Kidney (tissue), 13 donors: ENCODE measurements at regions not wholly inside any gene's neighbourhood (a gene's known extent, or its start where the extent isn't known, plus 50 kb on each side); places are given as distances from the start of the nearest gene placed in this dataset.

Source experiments
- DNase-seq, 5 donors: peaks; one replicate each; pipeline ENCODE4 v3.0.0-alpha.2; 2013 to 2020
- FAIRE-seq: peaks from 2 replicates; lab custom pipeline; 2012; peaks lifted over from hg19 to GRCh38; lab: Jason Lieb, UNC
- H3K27ac ChIP-seq, 2 donors: one replicate each; pipeline ENCODE4 v1.7.0; 2013; ENCODE audit warnings: low read depth in 2 of 2, low read length in 2 of 2, inconsistent platforms in 1 of 2
- H3K27me3 ChIP-seq: one replicate; pipeline ENCODE4 v1.7.1; 2013; ENCODE audit warnings: low read length, inconsistent platforms; ENCODE audit not compliant: control insufficient read depth, insufficient read depth
- H3K36me3 ChIP-seq, 3 donors: one replicate each; pipeline versions ENCODE4 v1.7.0 to v1.7.1; 2013; ENCODE audit warnings: low read length in 3 of 3, control low read depth in 1 of 3, inconsistent platforms in 1 of 3; ENCODE audit not compliant: insufficient read depth in 3 of 3, control insufficient read depth in 2 of 3
- H3K4me1 ChIP-seq, 3 donors: one replicate each; pipeline versions ENCODE4 v1.7.0 to v1.7.1; 2013; ENCODE audit warnings: low read length in 3 of 3, inconsistent platforms in 1 of 3, low read depth in 1 of 3; ENCODE audit not compliant: control insufficient read depth in 2 of 3, insufficient read depth in 2 of 3
- H3K4me3 ChIP-seq, 3 donors: one replicate each; pipeline versions ENCODE4 v1.7.0 to v1.8.1; 2013; ENCODE audit warnings: low read length in 3 of 3, control low read depth in 1 of 3, inconsistent platforms in 1 of 3
- H3K9ac ChIP-seq, 3 donors: one replicate each; pipeline versions ENCODE4 v1.7.0 to v1.7.1; 2013; ENCODE audit warnings: low read length in 3 of 3, control low read depth in 1 of 3, inconsistent platforms in 1 of 3
- H3K9me3 ChIP-seq, 3 donors: one replicate each; pipeline versions ENCODE4 v1.7.0 to v1.7.1; 2013; ENCODE audit warnings: low read length in 3 of 3, control low read depth in 1 of 3, inconsistent platforms in 1 of 3; ENCODE audit not compliant: control insufficient read depth in 2 of 3, insufficient read depth in 1 of 3
- intact Hi-C: fragments of 100-400 bp; cut with DNase I; formaldehyde crosslinking; loops from one replicate; pipeline ENCODE4 v1.11.1; 2022
- TF ChIP-seq, protein P1 (sequence below): IDR thresholded peaks from 3 replicates; pipeline ENCODE4 v1.5.1; 2012; ENCODE audit warnings: mild to moderate bottlenecking, moderate library complexity, borderline replicate concordance; ENCODE audit not compliant: insufficient read depth; ENCODE audit errors: extremely low read depth
- donor health status: control.
- donor health status: control.
- donor health status: control.
- donor health status: control.
- donor health status: control.
- donor health status: DM: yes; HTN: yes; CAD: no.
- donor health status: Normal renal cell carcinoma (clear cell type).

DNA sequence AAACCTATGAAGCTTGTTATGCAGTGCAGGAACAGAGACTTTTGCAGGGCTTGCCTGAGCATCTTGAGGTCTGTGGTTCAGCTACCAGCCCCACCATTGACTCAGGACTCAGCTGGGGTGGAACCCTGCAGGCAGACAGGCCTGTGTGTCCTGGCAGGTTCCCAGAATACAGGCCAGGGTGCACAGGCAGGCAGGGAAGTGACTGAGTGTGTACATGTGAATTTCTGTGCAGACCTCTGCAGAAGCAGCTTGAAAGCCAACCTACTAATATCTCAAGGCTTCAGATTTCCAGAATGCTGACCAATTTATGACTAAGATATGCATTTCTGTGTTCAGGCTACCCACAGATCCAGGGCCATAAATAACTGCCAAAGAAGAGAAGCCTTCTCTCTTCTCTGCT lies 254.4 kb downstream of the DLEU7 start:
- FAIRE-seq (no peak), DNase-seq (no peak)
- Histone ChIP-seq H3K4me1 (no peaks in the 10 kb centered on the region), H3K27me3 (no peaks in the 10 kb centered on the region), H3K4me3 (no peak overlapping the region), H3K9me3 (no peaks in the 10 kb centered on the region), H3K9ac (no peak overlapping the region), H3K36me3 (no peaks in the 10 kb centered on the region), H3K27ac (no peak overlapping the region)
- intact Hi-C loops: no loop called here
- TF ChIP-seq, protein P1, sequence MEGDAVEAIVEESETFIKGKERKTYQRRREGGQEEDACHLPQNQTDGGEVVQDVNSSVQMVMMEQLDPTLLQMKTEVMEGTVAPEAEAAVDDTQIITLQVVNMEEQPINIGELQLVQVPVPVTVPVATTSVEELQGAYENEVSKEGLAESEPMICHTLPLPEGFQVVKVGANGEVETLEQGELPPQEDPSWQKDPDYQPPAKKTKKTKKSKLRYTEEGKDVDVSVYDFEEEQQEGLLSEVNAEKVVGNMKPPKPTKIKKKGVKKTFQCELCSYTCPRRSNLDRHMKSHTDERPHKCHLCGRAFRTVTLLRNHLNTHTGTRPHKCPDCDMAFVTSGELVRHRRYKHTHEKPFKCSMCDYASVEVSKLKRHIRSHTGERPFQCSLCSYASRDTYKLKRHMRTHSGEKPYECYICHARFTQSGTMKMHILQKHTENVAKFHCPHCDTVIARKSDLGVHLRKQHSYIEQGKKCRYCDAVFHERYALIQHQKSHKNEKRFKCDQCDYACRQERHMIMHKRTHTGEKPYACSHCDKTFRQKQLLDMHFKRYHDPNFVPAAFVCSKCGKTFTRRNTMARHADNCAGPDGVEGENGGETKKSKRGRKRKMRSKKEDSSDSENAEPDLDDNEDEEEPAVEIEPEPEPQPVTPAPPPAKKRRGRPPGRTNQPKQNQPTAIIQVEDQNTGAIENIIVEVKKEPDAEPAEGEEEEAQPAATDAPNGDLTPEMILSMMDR: no peak

DNA sequence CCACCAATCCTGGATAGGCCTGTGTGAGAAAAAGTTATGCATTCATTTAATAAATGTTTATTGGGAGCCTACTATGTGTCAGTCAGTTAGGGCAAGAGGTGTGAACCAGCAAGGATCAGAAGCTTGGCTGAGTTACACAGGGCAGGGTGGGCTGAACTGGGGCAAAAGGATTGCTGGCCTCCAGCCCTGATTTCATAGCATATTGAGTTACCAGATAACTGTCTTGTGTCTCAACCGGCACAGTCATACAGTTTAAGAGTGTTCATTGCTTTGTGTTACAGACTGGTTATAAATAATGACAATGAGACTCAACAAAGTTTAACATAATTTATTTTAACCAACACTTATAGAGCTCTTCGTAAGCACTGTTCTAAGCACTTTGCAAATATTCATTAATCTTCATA lies 253.8 kb downstream of the DLEU7 start:
- Histone ChIP-seq H3K36me3 (no peaks in the 10 kb centered on the region), H3K27ac (no peak overlapping the region), H3K9me3 (no peaks in the 10 kb centered on the region), H3K4me3 (no peak overlapping the region), H3K4me1 (no peaks in the 10 kb centered on the region), H3K27me3 (no peaks in the 10 kb centered on the region), H3K9ac (no peak overlapping the region)
- intact Hi-C loops: no loop called here
- DNase-seq (no peak), FAIRE-seq (no peak)
- TF ChIP-seq, protein P1: no peak

DNA sequence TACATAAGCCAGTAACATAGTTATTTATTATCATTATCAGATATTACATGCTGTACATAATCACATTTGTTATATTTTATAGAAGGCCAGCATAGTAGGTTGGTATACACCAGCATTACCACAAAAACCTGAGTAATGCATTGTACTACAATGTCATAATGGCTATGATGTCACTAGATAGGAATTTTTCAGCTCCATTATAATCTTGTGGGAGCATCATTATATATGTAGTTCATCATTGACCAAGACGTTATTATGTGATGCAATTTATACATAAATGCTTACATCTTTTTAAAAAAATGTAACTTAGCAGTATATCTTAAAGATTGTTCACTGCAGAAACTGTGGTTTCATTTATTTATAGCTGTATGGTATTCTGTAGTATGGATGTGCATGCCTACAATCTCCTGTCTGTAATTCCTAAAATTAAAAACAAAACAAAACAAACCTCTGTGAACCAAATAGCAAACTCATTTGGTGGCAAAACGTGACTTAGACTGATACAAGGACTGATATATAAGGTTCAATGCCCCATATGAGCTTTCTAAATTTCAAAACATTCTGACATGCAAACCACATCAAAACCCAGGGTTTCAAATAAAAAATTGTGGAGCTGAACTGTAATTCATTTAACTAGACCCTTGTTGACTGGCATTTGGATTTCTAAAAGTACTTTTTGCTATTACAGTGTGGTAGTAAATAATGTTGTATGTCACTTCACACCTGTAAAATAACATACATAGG lies 250.9 kb downstream of the DLEU7 start:
- DNase-seq: no peak
- Histone ChIP-seq H3K9ac (no peak overlapping the region), H3K27me3 (no peaks in the 10 kb centered on the region), H3K27ac (no peak overlapping the region), H3K4me1 (peaks cover 0 to 4% (median 0%) of the 10 kb centered on the region in 3 donors), H3K4me3 (no peak overlapping the region), H3K36me3 (no peaks in the 10 kb centered on the region), H3K9me3 (no peaks in the 10 kb centered on the region)
- TF ChIP-seq, protein P1: no peak
- FAIRE-seq: no peak
- intact Hi-C loops: no loop called here
